GM12864 (cell line): ENCODE measurements at regions not wholly inside any gene's neighbourhood (a gene's known extent, or its start where the extent isn't known, plus 50 kb on each side); places are given as distances from the start of the nearest gene placed in this dataset.

ENCODE experiments used
- DNase-seq: peaks from one replicate; pipeline ENCODE4 v3.0.0-alpha.2; 2011; ENCODE audit warnings: low read depth
- H3K4me3 ChIP-seq: 2 replicates; pipeline ENCODE4 v1.5.1; 2011; ENCODE audit warnings: mild to moderate bottlenecking, low read depth, low read length, control low read depth
- TF ChIP-seq, protein P1 (sequence below): IDR thresholded peaks from 2 replicates; pipeline ENCODE4 v1.5.1; 2011; ENCODE audit warnings: low read depth, mild to moderate bottlenecking, moderate library complexity, low read length, control low read depth, inconsistent platforms; ENCODE audit errors: missing control alignments

GRCh38 chr14:55762595-55763232 lies 182.7 kb downstream of the KTN1 start:
- H3K4me3 ChIP-seq: no peak overlapping the region
- DNase-seq: no peak
- TF ChIP-seq, protein P1, sequence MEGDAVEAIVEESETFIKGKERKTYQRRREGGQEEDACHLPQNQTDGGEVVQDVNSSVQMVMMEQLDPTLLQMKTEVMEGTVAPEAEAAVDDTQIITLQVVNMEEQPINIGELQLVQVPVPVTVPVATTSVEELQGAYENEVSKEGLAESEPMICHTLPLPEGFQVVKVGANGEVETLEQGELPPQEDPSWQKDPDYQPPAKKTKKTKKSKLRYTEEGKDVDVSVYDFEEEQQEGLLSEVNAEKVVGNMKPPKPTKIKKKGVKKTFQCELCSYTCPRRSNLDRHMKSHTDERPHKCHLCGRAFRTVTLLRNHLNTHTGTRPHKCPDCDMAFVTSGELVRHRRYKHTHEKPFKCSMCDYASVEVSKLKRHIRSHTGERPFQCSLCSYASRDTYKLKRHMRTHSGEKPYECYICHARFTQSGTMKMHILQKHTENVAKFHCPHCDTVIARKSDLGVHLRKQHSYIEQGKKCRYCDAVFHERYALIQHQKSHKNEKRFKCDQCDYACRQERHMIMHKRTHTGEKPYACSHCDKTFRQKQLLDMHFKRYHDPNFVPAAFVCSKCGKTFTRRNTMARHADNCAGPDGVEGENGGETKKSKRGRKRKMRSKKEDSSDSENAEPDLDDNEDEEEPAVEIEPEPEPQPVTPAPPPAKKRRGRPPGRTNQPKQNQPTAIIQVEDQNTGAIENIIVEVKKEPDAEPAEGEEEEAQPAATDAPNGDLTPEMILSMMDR: no peak

GRCh38 chr14:55764784-55765183 lies 184.8 kb downstream of the KTN1 start:
- TF ChIP-seq, protein P1: no peak
- H3K4me3 ChIP-seq: no peak overlapping the region
- no peak for DNase-seq

DNA sequence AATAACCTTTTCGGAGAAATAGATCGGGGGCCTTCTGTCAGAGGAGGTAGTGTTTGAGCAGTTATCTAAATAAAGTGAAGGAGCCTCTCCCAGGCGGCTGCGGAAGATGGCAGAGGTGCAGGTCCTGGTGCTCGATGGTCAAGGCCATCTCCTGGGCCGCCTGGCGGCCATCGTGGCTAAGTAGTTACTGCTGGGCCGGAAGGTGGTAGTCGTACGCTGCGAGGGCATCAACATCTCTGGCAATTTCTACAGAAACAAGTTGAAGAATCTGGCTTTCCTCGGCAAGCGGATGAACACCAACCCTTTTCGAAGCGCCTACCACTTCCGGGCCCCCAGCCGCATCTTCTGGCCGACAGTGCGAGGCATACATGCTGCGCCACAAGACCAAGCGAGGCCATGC lies 186.1 kb downstream of the KTN1 start:
- no peak overlapping the region for H3K4me3 ChIP-seq
- TF ChIP-seq, protein P1: no peak
- no peak for DNase-seq

DNA sequence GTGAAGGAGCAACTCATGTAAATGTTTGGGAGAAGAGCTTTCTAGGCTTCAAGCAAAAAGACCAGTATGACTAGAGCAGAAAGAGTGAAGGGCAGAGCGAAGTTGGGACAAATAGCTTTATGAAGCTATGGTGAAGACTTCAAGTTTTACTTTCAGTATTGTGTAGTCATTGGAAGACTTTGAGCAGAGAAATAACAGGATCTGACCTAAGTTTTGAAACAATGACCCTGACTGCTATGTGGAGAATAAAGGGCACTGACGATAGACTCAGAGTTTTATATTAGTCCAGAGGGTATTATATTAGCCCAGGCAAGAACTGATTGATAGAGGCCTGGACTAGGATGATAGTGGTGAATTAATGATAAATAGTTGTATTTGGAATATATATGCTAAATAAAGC lies 187.3 kb downstream of the KTN1 start:
- TF ChIP-seq, protein P1: no peak
- H3K4me3 ChIP-seq: no peak overlapping the region
- no peak for DNase-seq

GRCh38 chr14:55769877-55770276 lies 189.9 kb downstream of the KTN1 start:
- no peak overlapping the region for H3K4me3 ChIP-seq
- TF ChIP-seq, protein P1: no peak
- DNase-seq: no peak

DNA sequence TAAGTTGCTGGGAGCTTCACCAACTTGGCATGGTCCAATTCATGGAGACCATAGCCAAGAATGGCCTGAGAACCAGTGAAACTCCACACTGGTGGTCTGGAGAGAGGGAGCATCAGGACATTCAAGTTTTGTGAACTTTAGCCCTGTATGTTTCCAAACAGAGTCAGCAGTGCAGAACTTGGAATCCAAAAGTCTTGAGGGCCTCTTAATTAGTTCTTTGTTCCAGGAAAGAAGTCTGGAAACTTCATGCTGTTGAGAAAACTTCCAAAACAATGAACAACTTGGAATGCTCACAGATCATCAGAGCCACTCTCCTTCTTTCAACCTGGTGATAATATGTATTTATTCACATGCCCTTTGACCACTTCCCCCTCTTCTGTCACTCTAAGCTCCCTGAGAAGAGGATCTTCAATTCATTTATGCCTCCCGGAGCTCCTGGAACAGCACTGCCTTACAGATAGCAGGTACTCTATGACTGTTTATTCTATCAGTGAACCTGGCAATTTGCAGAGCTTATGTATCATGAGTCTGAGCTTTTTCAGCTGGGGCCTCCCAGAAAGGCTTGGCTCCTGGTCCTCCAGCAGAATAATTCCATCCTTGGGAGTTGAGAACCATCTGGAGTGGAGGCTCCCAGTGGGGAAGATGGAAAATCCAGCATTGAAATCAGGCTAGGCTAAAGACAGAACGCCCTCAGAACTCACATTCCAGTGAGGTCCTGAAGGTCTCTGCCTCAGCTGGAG lies 191.4 kb downstream of the KTN1 start:
- TF ChIP-seq, protein P1: no peak
- no peak overlapping the region for H3K4me3 ChIP-seq
- no peak for DNase-seq

DNA sequence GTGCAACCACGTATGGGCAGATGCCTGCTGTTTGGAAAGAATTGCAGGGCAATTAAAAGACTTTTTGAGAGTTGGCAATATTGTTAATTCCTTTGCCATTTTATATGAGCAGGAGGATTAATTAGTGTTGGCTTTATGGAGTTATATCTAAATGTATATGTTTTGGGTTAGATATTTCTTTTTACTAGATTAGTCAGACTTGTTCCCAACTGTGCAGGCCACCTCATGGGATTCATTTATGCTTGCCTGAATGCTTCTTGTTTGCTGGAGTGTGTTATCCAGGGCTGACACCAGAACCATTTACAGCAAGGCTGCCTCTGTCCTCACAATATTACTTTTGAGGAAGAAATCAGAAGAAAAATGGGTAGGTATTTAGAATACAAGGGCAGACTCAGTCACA lies 192.5 kb downstream of the KTN1 start:
- TF ChIP-seq, protein P1: no peak
- no peak for DNase-seq
- H3K4me3 ChIP-seq: no peak overlapping the region
